HG02981 (cell line): ENCODE measurements at regions not wholly inside any gene's neighbourhood (a gene's known extent, or its start where the extent isn't known, plus 50 kb on each side); places are given as distances from the start of the nearest gene placed in this dataset.
"Not testable (repeated sequence)": the region's sequence is repeated elsewhere in the genome, so short reads cannot be mapped to it uniquely, and the experiment has no call there.

Source experiments
- ATAC-seq: cut with Tn5 transposase; IDR thresholded peaks from one replicate; pipeline ENCODE4 v1.9.1; 2021; ENCODE audit warnings: mild to moderate bottlenecking, moderate library complexity; ENCODE audit not compliant: unreplicated experiment

- ATAC-seq, result no peak
These were observed 193.2 kb downstream of the GOLGA6L6 start for GRCh38 chr15:20348291-20348899.

DNA sequence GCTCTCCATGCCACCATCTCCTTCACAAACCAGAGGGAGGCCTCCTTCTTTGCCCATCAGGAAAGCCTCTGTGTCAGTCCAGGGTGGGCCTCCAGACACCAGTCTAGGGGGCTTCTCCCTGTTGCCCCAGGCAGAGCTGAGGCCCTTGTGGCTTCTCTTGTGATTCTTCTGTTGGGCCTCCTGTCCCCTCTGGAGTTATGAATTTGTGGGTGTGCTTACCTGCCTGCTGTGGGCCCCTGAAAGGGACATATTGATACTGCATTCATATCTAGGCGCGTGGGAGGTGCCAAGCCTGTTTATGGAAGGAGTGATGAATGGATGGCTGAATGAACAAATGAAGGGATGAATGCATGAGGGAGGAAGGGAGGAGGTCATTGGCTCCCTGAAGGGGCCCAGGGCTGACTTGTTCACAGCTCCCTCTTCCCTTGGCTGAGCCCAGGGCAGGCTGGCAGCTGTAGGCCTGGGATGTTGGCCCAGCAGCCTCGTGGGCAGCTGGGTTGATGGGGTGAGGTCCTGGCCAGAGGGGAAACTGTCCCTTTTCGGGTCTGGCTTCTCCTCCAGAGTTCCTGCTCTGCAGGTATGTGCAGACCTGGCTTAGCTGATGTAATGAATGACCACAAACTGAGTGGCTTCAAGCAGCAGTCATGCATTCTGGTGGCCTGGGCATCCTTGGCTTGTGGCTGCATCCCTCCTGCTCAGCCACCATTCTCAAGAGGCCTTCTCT lies 195.4 kb downstream of the GOLGA6L6 start:
- ATAC-seq, result no peak

DNA sequence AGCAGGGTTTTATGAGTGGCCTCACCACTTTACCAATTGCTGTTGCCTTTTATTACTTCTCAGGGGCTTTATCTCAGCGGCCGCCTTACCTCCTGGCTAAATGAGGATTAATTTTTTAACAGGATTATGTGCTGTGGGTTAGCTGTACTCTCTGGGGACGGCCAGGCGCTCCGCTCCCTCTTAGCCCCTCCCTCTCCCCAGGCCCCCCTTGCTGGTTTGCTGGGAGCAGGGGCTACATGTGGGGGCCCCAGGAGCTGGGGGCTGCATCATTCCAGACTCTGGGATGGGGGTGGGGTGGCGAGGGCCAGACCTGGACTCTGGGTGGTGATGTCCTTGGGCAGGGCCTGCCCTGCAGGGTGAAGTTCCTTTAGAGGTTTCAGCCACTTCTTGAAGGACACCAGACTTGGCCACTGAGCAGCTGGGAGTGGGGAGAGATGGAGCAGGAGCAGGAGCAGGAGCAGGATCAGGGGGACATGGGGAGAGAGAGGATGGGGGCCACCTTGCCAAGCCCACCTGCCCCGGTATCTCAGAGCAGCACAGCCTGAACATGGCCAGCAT lies 196.1 kb downstream of the GOLGA6L6 start:
- ATAC-seq, result no peak

DNA sequence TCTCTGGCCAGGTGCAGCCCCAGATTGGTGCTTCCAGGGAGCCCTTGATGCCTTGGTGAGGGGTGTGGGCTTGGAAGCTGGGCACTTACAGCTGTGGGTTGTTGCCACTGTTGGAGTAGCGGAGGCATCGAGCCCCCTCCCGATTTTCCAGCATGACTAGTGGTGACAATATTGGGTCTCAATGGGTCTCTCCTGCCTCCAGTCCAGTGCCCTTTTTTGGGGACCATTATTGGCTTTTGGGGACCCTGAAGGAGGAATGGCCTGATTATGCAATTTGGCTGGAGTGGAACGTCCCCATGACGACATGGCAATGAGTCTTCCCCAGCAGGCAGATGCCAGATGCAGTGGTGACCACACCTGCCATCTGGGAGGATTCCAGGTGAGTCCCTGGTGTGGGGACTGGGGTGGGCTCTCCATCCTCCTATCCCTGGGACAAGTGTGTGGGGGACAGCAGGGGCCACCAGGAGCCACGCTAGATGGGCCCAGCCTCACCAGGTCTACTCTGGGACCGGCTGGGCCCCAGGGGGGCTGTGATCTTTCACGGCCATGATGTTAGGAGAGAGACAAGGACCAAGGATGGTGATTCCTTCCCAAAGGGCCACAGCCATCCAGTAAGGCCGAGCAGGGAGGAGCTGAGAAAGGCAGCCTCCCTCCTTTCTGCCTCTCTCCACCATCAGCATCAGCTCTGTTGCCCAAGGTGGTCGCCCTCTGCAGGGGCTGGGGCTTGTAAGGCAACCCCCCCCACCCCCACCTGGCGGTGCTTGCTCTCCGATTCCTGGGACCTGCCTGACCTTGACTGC lies 196.8 kb downstream of the GOLGA6L6 start:
- ATAC-seq, result no peak

- not testable (repeated sequence) for ATAC-seq
These were observed 198.0 kb downstream of the GOLGA6L6 start for GRCh38 chr15:20343395-20344211.

- not testable (repeated sequence) for ATAC-seq
These were observed 198.8 kb downstream of the GOLGA6L6 start for GRCh38 chr15:20342601-20343394.

DNA sequence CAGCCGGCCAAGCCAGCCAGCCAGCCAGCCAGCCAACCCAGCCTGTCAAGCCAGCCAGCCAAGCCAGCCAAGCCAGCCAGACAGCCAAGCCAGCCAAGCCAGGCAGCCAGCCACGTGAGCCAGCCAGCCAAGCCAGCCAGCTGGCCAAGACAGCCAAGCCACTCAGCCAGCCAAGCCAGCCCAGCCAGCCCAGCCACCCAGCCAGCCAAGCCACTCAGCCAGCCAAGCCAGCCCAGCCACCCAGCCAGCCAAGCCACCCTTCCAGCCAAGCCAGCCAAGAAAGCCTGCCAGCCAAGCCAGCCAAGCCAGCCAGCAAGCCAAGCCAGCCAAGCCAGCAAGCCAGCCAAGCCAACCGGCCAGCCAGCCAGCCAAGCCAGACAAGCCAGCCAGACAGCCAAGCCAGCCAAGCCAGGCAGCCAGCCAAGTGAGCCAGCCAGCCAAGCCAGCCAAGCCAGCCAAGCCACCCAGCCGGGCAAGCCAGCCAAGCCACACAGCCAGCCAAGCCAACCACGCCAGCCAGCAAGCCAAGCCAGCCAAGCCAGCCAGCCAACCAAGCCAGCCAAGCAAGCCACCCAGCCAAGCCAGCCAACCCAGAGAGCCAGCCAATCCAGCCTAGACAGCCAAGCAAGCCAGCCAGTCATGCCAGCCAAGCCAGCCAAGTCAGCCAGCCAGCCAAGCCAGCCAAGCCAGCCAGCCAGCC lies 199.5 kb downstream of the GOLGA6L6 start:
- no peak for ATAC-seq

- no peak for ATAC-seq
These were observed 200.5 kb downstream of the GOLGA6L6 start for GRCh38 chr15:20340931-20341661.

GRCh38 chr15:20340331-20340811 lies 201.2 kb downstream of the GOLGA6L6 start:
- no peak for ATAC-seq

GRCh38 chr15:20339086-20339791 lies 202.4 kb downstream of the GOLGA6L6 start:
- not testable (repeated sequence) for ATAC-seq

GRCh38 chr15:20338671-20339070 lies 202.9 kb downstream of the GOLGA6L6 start:
- ATAC-seq, result not testable (repeated sequence)

GRCh38 chr15:20337238-20337637 lies 204.4 kb downstream of the GOLGA6L6 start:
- not testable (repeated sequence) for ATAC-seq

DNA sequence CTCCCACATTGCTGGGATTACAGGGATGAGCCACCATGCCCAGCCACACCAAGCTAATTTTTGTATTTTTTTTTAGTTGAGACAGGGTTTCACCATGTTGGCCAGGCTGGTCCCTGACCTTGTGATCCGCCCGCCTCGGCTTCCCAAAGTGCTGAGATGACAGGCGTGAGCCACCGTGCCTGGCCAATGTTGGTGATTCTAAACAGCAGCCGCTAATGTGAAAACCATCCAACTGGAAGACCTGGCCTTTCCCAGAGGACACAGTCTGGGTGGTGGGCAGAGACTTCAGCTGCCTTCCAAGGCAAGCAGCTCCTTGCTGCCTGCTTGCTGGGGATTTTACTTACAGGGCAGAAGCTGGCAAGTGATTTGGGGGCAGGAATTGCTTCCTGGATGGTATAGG lies 207.1 kb downstream of the GOLGA6L6 start:
- ATAC-seq, result not testable (repeated sequence)

DNA sequence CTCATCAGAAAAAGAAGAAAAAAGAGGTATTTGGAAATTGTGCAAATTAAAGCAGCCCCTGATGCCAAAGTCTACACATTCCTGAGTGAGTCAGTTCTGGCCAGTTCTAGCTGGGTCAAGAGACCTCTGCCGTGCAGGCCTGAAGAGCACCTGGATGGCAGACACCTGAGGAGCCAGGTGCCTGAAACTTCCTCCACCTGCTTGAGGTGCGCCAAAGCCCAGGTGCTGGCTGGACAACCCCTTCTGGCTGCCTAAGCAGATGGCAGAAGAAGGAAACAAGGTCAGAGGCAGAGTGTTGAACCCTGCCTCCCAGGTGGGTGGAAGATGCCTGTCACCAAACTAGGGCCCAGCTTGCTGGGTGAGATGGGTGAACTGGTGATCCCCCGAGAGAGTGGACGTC lies 215.8 kb downstream of the GOLGA6L6 start:
- ATAC-seq, result not testable (repeated sequence)

DNA sequence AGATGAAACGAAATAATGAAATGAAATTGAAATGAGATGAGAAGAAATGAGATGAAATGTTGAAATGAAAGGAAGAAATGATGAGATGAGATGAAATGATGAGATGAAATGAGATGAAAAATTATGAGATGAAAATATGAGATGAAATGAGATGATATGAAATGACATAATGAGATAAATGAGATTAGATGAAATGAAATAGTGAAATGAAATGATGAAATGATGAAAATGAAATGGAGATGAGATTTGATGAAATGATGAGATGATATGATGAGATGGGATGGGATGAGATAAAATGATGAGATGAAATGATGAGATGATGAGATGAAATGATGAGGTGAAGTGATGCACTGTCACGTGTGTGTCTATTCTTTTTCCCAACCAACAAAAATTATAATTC lies 224.5 kb downstream of the GOLGA6L6 start:
- not testable (repeated sequence) for ATAC-seq

- ATAC-seq, result not testable (repeated sequence)
These were observed 230.5 kb downstream of the GOLGA6L6 start for GRCh38 chr15:20311014-20311680.

- no peak for ATAC-seq
These were observed 231.0 kb downstream of the GOLGA6L6 start for GRCh38 chr15:20310603-20311002.
